Fibroblast of lung (primary cell): ENCODE measurements at regions not wholly inside any gene's neighbourhood (a gene's known extent, or its start where the extent isn't known, plus 50 kb on each side); places are given as distances from the start of the nearest gene placed in this dataset.

ENCODE experiments used
- DNase-seq, 2 donors: peaks; one replicate each; pipeline versions ENCODE4 v3.0.0 to v3.0.0-alpha.2; 2010; ENCODE audit warnings: low read depth in 2 of 2
- H2AFZ ChIP-seq: 2 replicates; pipeline ENCODE4 v1.5.1; 2012; ENCODE audit warnings: low read length, control low read depth, inconsistent platforms
- H3K27ac ChIP-seq: 2 replicates; pipeline ENCODE4 v1.5.1; 2011; ENCODE audit warnings: low read length, control low read depth; ENCODE audit not compliant: insufficient read depth
- H3K27me3 ChIP-seq: 2 replicates; pipeline ENCODE4 v1.5.1; 2011; ENCODE audit warnings: mild to moderate bottlenecking, low read length; ENCODE audit not compliant: control insufficient read depth, insufficient read depth
- H3K36me3 ChIP-seq: 2 replicates; pipeline ENCODE4 v1.5.1; 2011; ENCODE audit warnings: low read length; ENCODE audit not compliant: control insufficient read depth, insufficient read depth
- H3K4me1 ChIP-seq: 2 replicates; pipeline ENCODE4 v1.5.1; 2011; ENCODE audit warnings: low read length; ENCODE audit not compliant: control insufficient read depth, insufficient read depth; ENCODE audit errors: extremely low read depth
- H3K4me2 ChIP-seq: 2 replicates; pipeline ENCODE4 v1.5.1; 2011; ENCODE audit warnings: low read length, control low read depth; ENCODE audit not compliant: insufficient read depth; ENCODE audit errors: extremely low read depth
- H3K4me3 ChIP-seq, 4 experiments: fragments of 200-600 bp in 1 of 4; sonication (generic) in 1 of 4; replicated peaks in 1 of 4; 2 replicates each; pipeline ENCODE4 v1.5.1; 2011 to 2016; ENCODE audit warnings: low read length in 4 of 4, low read depth in 3 of 4, mild to moderate bottlenecking in 3 of 4, control low read depth in 2 of 4, inconsistent platforms in 1 of 4, mixed read lengths in 1 of 4; ENCODE audit not compliant: insufficient read depth in 1 of 4; ENCODE audit errors: control extremely low read depth in 1 of 4
- H3K79me2 ChIP-seq: 2 replicates; pipeline ENCODE4 v1.5.1; 2012; ENCODE audit warnings: mild to moderate bottlenecking, low read length, inconsistent platforms; ENCODE audit not compliant: control insufficient read depth, insufficient read depth
- H3K9ac ChIP-seq: 2 replicates; pipeline ENCODE4 v1.5.1; 2011; ENCODE audit warnings: mild to moderate bottlenecking, low read length, control low read depth; ENCODE audit not compliant: insufficient read depth
- H3K9me3 ChIP-seq: 2 replicates; pipeline ENCODE4 v1.5.1; 2012; ENCODE audit warnings: low read depth, low read length; ENCODE audit not compliant: control insufficient read depth, insufficient read depth
- H4K20me1 ChIP-seq: 2 replicates; pipeline ENCODE4 v1.5.1; 2011; ENCODE audit warnings: low read length; ENCODE audit not compliant: control insufficient read depth, insufficient read depth; ENCODE audit errors: extremely low read depth
- EZH2 ChIP-seq: IDR thresholded peaks from 2 replicates; pipeline ENCODE4 v1.5.1; 2012; ENCODE audit warnings: low read length, control low read depth, mild to moderate bottlenecking; ENCODE audit errors: missing control alignments
- TF ChIP-seq, protein P1 (sequence below), 2 donors: IDR thresholded peaks in 1 of 2; conservative IDR thresholded peaks in 1 of 2; 1 replicate in 1 of 2; 2 replicates in 1 of 2; pipeline ENCODE4 v1.5.1; 2011 to 2012; ENCODE audit warnings: low read length in 2 of 2, control low read depth in 1 of 2, inconsistent platforms in 1 of 2, low read depth in 1 of 2, mild to moderate bottlenecking in 1 of 2

DNA sequence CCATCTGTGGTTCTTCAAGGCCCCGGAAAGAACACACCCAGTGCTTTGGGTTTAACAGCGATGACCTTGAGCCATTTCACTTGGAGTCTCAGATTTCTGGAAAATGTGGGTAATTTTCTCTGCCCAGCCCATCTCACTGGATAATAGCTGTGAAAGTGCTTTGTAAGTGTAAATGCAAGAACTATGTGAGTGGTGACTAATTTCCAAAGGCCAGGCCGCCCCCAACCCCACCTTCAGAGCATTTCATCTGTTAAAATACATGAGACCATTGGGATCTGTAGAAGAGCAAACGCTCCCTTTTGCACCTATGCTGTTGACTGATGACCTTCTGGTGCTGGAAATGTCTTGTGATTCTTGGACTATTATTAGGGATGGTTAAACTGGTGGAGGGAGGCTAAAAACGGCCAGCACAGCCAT is 196.8 kb upstream of the LPP start:
- H3K27ac ChIP-seq = no peak overlapping the region

DNA sequence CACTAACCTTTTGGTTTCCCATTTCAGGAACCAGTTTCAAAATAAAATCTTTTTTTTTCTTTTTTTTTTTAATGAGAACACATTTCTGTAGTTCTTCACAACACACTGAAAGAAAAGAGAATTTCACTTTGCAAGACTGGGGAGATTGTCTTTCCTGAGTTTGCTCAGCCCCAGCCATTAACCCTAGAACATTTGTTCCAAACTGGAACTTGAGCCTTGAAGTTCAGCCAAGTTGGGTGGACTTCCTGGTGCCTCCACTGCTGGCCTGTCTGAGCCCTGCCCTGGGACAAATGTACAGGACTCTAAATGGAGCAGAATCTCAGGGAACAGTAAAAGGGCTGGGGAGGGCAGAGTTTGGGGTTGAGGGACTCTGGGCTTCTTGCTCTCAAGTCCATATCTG is 196.4 kb upstream of the LPP start:
- no peak for DNase-seq

More for the DNA sequence above, 196.8 kb upstream of the LPP start:
- H2AFZ ChIP-seq = no peak overlapping the region
- H3K4me1 ChIP-seq = peaks cover 15% of the 10 kb centered on the region
- no peaks in the 10 kb centered on the region for H3K36me3 ChIP-seq
- no peak overlapping the region for H3K4me2 ChIP-seq
- H4K20me1 ChIP-seq = no peaks in the 10 kb centered on the region
- H3K79me2 ChIP-seq = no peaks in the 10 kb centered on the region
- H3K4me3 ChIP-seq = no peak overlapping the region
- TF ChIP-seq, protein P1, sequence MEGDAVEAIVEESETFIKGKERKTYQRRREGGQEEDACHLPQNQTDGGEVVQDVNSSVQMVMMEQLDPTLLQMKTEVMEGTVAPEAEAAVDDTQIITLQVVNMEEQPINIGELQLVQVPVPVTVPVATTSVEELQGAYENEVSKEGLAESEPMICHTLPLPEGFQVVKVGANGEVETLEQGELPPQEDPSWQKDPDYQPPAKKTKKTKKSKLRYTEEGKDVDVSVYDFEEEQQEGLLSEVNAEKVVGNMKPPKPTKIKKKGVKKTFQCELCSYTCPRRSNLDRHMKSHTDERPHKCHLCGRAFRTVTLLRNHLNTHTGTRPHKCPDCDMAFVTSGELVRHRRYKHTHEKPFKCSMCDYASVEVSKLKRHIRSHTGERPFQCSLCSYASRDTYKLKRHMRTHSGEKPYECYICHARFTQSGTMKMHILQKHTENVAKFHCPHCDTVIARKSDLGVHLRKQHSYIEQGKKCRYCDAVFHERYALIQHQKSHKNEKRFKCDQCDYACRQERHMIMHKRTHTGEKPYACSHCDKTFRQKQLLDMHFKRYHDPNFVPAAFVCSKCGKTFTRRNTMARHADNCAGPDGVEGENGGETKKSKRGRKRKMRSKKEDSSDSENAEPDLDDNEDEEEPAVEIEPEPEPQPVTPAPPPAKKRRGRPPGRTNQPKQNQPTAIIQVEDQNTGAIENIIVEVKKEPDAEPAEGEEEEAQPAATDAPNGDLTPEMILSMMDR (conservative IDR thresholded peaks at IDR 0.05 in 1 of 2, IDR thresholded peaks at IDR 0.05 in 1 of 2; ENCODE audit: low read depth in 1 of 2, low read length in 2 of 2) = no peak
- TF ChIP-seq EZH2 = no peak
- no peak overlapping the region for H3K9ac ChIP-seq
- H3K27me3 ChIP-seq = no peaks in the 10 kb centered on the region
- no peaks in the 10 kb centered on the region for H3K9me3 ChIP-seq
- peak in 1 of 2 donors; percentile 53 for DNase-seq

DNA sequence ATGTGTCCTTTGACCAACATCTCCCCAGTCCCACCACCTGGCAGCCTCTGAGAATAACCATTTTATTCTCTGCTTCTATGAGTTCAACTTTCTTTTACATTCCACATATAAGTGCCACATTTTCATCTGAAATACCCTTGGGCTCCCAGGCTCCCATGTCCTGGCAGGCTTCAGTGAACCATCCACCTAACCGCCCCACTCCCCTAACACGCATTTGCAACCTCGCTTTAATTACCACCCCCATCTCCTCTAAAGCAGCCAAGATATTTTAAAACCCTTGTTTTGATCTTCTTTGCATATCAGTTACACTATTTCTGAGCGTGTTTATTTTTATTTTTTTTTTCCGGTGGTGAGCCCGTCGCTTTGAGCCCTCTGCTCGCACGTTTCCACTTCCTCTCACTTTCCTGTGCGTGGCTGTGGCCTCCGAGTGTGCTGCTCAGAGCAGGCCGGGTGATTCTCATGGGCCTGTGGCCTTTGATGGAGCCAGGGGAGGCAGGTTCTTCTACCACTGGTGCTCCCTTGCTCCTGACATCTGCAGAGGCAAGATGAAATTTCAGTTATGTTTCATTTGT is 195.4 kb upstream of the LPP start:
- Histone ChIP-seq H4K20me1 (no peaks in the 10 kb centered on the region), H3K4me1 (peaks cover 15% of the 10 kb centered on the region), H3K4me3 (no peak overlapping the region), H2AFZ (no peak overlapping the region), H3K9ac (no peak overlapping the region), H3K79me2 (no peaks in the 10 kb centered on the region), H3K36me3 (no peaks in the 10 kb centered on the region), H3K4me2 (no peak overlapping the region), H3K27ac (no peak overlapping the region), H3K9me3 (no peaks in the 10 kb centered on the region), H3K27me3 (no peaks in the 10 kb centered on the region)
- DNase-seq = no peak
- TF ChIP-seq EZH2 = no peak
- TF ChIP-seq, protein P1 (conservative IDR thresholded peaks at IDR 0.05 in 1 of 2, IDR thresholded peaks at IDR 0.05 in 1 of 2; ENCODE audit: low read depth in 1 of 2, low read length in 2 of 2) = no peak

More for the DNA sequence above, 196.4 kb upstream of the LPP start:
- Histone ChIP-seq H3K79me2 (no peaks in the 10 kb centered on the region), H2AFZ (no peak overlapping the region), H3K27me3 (no peaks in the 10 kb centered on the region), H3K9ac (no peak overlapping the region), H3K4me3 (no peak overlapping the region), H3K4me2 (no peak overlapping the region), H3K4me1 (peaks cover 15% of the 10 kb centered on the region), H3K9me3 (no peaks in the 10 kb centered on the region), H3K27ac (no peak overlapping the region), H3K36me3 (no peaks in the 10 kb centered on the region), H4K20me1 (no peaks in the 10 kb centered on the region)
- TF ChIP-seq, protein P1 (conservative IDR thresholded peaks at IDR 0.05 in 1 of 2, IDR thresholded peaks at IDR 0.05 in 1 of 2; ENCODE audit: low read depth in 1 of 2, low read length in 2 of 2) = no peak
- no peak for TF ChIP-seq EZH2
